GM12864 (cell line): ENCODE measurements at regions not wholly inside any gene's neighbourhood (a gene's known extent, or its start where the extent isn't known, plus 50 kb on each side); places are given as distances from the start of the nearest gene placed in this dataset.
"Not testable (repeated sequence)": the region's sequence is repeated elsewhere in the genome, so short reads cannot be mapped to it uniquely, and the experiment has no call there.

Experiments
- DNase-seq: peaks from one replicate; pipeline ENCODE4 v3.0.0-alpha.2; 2011; ENCODE audit warnings: low read depth
- H3K4me3 ChIP-seq: 2 replicates; pipeline ENCODE4 v1.5.1; 2011; ENCODE audit warnings: mild to moderate bottlenecking, low read depth, low read length, control low read depth
- TF ChIP-seq, protein P1 (sequence below): IDR thresholded peaks from 2 replicates; pipeline ENCODE4 v1.5.1; 2011; ENCODE audit warnings: low read depth, mild to moderate bottlenecking, moderate library complexity, low read length, control low read depth, inconsistent platforms; ENCODE audit errors: missing control alignments

DNA sequence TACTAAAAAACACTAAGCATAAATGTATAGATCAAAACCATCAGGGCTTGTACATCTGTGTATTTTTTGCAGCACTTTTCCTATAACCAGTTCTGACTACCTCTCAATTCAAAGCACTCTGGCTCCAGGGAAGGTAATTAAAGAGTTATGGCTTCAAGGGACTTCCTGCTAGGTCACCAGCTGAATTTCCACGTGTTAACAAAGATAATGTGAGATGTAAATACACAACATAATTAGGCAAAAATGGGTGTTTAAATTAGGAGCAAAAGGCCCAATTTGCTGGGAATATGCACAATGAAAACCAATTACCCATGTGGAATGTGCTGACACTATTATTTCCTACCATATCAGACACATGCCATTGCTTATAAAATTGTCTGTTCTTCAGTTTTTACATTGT is 513.4 kb upstream of the FLRT2 start:
- TF ChIP-seq, protein P1, sequence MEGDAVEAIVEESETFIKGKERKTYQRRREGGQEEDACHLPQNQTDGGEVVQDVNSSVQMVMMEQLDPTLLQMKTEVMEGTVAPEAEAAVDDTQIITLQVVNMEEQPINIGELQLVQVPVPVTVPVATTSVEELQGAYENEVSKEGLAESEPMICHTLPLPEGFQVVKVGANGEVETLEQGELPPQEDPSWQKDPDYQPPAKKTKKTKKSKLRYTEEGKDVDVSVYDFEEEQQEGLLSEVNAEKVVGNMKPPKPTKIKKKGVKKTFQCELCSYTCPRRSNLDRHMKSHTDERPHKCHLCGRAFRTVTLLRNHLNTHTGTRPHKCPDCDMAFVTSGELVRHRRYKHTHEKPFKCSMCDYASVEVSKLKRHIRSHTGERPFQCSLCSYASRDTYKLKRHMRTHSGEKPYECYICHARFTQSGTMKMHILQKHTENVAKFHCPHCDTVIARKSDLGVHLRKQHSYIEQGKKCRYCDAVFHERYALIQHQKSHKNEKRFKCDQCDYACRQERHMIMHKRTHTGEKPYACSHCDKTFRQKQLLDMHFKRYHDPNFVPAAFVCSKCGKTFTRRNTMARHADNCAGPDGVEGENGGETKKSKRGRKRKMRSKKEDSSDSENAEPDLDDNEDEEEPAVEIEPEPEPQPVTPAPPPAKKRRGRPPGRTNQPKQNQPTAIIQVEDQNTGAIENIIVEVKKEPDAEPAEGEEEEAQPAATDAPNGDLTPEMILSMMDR = no peak
- no peak overlapping the region for H3K4me3 ChIP-seq
- no peak for DNase-seq

DNA sequence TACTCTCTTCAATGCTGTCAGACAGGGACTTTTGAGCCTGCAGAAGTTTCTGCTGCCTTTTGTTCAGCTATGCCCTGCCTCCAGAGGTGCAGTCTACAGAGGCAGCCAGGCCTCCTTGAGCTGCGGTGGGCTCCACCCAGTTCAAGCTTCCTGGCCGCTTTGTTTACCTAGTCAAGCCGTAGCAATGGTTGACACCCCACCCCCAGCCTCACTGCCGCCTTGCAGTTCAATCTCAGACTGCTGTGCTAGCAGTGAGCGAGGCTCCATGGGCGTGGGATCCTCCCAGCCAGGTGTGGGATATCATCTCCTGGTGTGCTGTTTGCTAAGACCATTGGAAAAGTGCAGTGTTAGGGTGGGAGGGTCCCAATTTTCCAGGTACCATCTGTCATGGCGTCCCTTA is 506.1 kb upstream of the FLRT2 start:
- DNase-seq, H3K4me3 ChIP-seq: not testable (repeated sequence)

DNA sequence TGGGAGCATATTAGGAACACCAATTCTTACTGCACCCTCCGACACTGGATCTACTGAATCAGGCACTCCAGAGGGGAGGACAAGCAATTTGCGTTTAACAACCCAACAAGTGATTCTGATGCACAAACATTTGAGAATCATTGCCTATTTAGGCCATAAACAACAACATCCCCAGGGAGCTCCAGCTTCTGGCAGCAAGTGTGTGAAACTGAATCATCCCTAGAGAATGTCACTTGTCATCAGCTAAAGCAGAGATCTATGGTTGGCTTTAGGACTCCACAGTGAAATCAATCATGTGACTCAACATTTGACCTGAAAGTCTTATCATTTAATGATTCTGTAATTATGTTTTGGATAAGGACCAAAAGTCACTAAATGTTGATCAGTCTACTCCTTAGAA is 505.0 kb upstream of the FLRT2 start:
- no peak overlapping the region for H3K4me3 ChIP-seq
- TF ChIP-seq, protein P1 = no peak
- DNase-seq = no peak

DNA sequence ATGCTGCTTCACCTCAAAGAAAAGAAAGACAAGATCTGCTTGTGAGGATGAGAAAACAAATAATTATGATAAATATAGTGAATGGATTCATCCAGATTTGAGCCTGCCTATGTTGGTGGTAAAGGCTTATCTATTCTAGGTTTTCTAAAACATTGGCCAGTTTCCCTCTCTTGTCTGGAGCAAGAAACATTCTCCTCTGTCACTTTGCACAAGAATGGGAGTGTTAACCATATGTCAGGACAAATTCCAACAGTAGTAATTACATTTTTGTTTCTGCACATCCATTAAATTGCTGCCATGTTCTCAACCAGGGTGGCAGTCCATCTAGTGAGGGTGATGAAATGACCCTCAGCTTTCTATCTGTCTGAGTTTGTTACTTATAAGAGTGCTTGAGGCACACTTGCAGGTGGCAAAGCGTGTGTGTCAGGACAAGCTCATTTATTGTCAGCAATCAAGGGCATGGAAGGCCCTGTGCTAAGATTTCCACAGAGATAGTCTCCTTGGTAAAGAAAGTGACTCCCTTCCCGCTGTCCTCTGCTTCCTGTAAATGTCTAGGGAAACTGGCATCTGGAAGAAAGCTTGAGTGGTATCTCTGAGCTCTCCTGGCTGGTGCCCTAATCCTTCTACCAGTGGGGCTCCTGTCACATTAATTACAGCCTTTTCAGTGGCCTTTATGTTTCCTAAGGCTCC is 502.1 kb upstream of the FLRT2 start:
- TF ChIP-seq, protein P1 = no peak
- H3K4me3 ChIP-seq = no peak overlapping the region
- DNase-seq = no peak

DNA sequence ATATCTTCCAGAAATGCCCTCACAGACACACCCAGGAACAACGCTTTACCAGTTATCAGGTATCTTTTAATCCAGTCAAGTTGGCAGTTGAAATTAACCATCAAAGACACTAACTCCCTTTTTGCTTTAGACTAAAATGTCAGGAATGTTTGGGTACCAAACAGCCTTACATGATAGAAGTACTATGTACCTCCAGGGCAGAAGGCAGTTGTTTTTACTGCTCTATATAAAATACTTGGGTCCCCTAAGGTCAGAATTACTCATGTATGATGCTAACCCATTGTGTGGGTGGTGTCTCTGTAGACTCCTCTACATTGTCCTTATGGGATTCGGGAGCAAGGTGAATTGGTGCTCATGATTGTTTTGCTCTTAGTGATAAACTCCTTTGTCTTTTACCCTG is 492.5 kb upstream of the FLRT2 start:
- TF ChIP-seq, protein P1 = no peak
- DNase-seq = no peak
- no peak overlapping the region for H3K4me3 ChIP-seq

DNA sequence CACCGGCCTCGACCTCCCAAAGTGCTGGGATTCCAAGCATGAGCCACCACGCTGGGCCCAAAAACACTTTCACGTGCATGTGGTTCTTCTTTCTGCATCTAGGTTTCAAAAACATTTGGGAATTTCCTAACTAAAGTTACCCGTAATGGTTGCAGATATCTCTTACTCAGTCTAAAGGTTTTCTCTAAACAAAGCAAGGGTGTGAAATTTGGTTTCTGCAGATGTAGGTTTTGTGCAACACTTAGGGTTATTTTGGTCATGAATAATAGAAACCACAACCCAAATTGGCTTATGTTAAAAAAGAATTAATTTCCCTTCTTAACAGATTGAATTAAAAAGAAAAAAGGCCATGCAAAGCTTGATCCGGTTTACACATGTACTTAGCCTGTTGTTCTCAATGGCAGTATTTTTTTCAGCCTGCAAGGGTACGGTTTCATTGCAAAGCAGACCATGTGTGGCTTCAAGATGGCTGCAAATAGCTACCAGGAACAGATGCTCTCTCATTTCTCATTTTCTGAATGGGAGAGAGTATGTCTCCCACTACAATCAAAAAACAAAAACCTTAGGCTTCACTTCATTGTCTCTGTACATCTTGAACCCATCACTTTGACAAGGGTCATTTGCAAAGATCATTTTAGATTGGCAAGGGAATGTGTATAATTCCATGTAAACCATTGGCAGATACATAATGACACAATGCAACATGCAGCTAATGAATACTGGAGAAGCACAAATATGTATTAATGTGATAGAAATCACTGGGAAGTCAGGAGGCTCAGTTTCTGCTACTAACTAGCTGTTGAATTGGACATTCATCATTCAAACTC is 491.2 kb upstream of the FLRT2 start:
- DNase-seq = no peak
- TF ChIP-seq, protein P1 = no peak
- H3K4me3 ChIP-seq = no peak overlapping the region

DNA sequence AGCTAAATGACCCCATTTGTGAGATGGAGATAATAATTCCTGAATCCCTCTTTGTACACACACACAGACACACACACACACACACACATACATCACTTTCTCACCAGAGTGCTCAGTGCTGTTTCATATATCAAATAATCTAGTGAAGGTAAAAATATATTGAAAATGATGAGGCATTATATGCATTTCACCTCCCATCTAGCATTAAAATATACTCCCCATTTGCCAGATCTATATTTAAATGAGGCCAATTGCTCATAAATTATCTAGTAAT is 490.7 kb upstream of the FLRT2 start:
- TF ChIP-seq, protein P1 = no peak
- no peak overlapping the region for H3K4me3 ChIP-seq
- DNase-seq = no peak
